HEK293T (cell line): ENCODE measurements at regions not wholly inside any gene's neighbourhood (a gene's known extent, or its start where the extent isn't known, plus 50 kb on each side); places are given as distances from the start of the nearest gene placed in this dataset.

Source experiments
- BHLHE40 ChIP-seq: fragments of 450-650 bp; IDR thresholded peaks from 2 replicates; pipeline ENCODE4 v1.6.1; 2016; ENCODE audit warnings: mild to moderate bottlenecking, moderate library complexity, borderline replicate concordance
- FOXM1 ChIP-seq: fragments of 450-650 bp; IDR thresholded peaks from 2 replicates; pipeline ENCODE4 v1.6.1; 2017; ENCODE audit warnings: mild to moderate bottlenecking, borderline replicate concordance
- HDGF ChIP-seq: fragments of 450-650 bp; IDR thresholded peaks from 2 replicates; pipeline ENCODE4 v1.6.1; 2017; ENCODE audit warnings: antibody characterized with exemption, borderline replicate concordance
- LEF1 ChIP-seq: fragments of 450-650 bp; IDR thresholded peaks from 2 replicates; pipeline ENCODE4 v1.6.1; 2017; ENCODE audit warnings: mild to moderate bottlenecking, borderline replicate concordance
- NFRKB ChIP-seq: fragments of 450-650 bp; IDR thresholded peaks from 2 replicates; pipeline ENCODE4 v1.6.1; 2016; ENCODE audit warnings: mild to moderate bottlenecking, moderate library complexity
- SP1 ChIP-seq: fragments of 450-650 bp; IDR thresholded peaks from 2 replicates; pipeline ENCODE4 v1.6.1; 2017
- ZNF384 ChIP-seq: fragments of 450-650 bp; IDR thresholded peaks from 2 replicates; pipeline ENCODE4 v1.6.1; 2016

DNA sequence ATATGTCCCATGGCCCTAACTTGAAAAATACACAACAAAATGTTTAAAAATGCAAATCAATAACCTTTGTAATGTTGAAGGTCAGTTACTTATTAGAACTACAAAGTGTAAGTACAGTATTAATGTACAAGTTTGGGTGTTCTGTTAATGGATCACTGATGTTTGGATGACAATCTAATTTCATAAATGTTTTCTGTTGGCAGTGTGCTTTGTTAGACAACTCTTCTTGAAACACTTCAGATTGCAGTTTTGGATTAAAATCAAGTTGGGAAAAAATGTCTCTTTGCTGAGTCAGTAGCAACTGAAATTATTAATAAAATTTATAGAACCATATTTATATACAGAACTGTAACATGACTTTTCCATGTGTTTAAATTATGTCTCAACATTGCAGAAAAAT is 1063.5 kb upstream of the PCDH9 start:
- TF ChIP-seq LEF1: no peak
- no peak for TF ChIP-seq ZNF384
- no peak for TF ChIP-seq HDGF
- no peak for TF ChIP-seq FOXM1
- no peak for TF ChIP-seq BHLHE40
- TF ChIP-seq NFRKB: no peak
- no peak for TF ChIP-seq SP1
